WTC11 (cell line): ENCODE measurements at regions not wholly inside any gene's neighbourhood (a gene's known extent, or its start where the extent isn't known, plus 50 kb on each side); places are given as distances from the start of the nearest gene placed in this dataset.

Experiments used
- ATAC-seq: fragments of 200-7000 bp; cut with Tn5 transposase; 2 replicates; pipeline ENCODE4 v1.10.0; 2021; ENCODE audit warnings: mild to moderate bottlenecking, moderate library complexity
- CTCF ChIA-PET: fragments of 300-600 bp; sonication (Branson Sonifier 250); formaldehyde crosslinking; loops from one replicate; lab custom pipeline; 2021; ENCODE audit warnings: antibody characterized with exemption; lab: Charles Lee
- POLR2A ChIA-PET: fragments of 350-600 bp; sonication (Branson Sonifier 250); formaldehyde crosslinking; loops from one replicate; lab custom pipeline; 2021; ENCODE audit warnings: antibody characterized with exemption; lab: Charles Lee
- DNase-seq: peaks from one replicate; pipeline ENCODE4 v3.0.0; 2021; ENCODE audit warnings: low spot score
- H3K27ac Mint-ChIP-seq: 2 replicates; pipeline ENCODE4 v1.8.0; 2021; ENCODE audit warnings: mixed read lengths
- H3K27me3 Mint-ChIP-seq: 2 replicates; pipeline ENCODE4 v1.8.0; 2021; ENCODE audit warnings: low read depth, mild to moderate bottlenecking, moderate library complexity, mixed read lengths
- H3K36me3 Mint-ChIP-seq: 2 replicates; pipeline ENCODE4 v1.8.0; 2021; ENCODE audit warnings: mixed read lengths
- H3K4me1 Mint-ChIP-seq: 2 replicates; pipeline ENCODE4 v1.8.0; 2022; ENCODE audit warnings: mixed read lengths
- H3K4me3 Mint-ChIP-seq: 2 replicates; pipeline ENCODE4 v1.8.0; 2021; ENCODE audit warnings: mild to moderate bottlenecking, moderate library complexity, mixed read lengths
- H3K9me3 Mint-ChIP-seq: 2 replicates; pipeline ENCODE4 v1.8.0; 2021; ENCODE audit warnings: mixed read lengths
- AR ChIP-seq: fragments of 250-450 bp; sonication (Bioruptor Pico); IDR thresholded peaks from 2 replicates; pipeline ENCODE4 v1.9.0; 2021; ENCODE audit warnings: mild to moderate bottlenecking
- FOXP1 ChIP-seq: sonication (generic); formaldehyde crosslinking; IDR thresholded peaks from 2 replicates; pipeline ENCODE4 v1.8.0; 2022; ENCODE audit warnings: missing genetic modification reagents, mild to moderate bottlenecking, moderate library complexity, borderline replicate concordance
- GTF2I ChIP-seq: fragments of 250-450 bp; sonication (Bioruptor Pico); conservative IDR thresholded peaks from 2 replicates; pipeline ENCODE4 v1.4.0; 2021; ENCODE audit warnings: mild to moderate bottlenecking
- KAT7 ChIP-seq: sonication (generic); formaldehyde crosslinking; IDR thresholded peaks from 2 replicates; pipeline ENCODE4 v1.8.1; 2023; ENCODE audit warnings: missing genetic modification reagents, mild to moderate bottlenecking, borderline replicate concordance
- MAX ChIP-seq: sonication (generic); formaldehyde crosslinking; IDR thresholded peaks from 2 replicates; pipeline ENCODE4 v1.8.0; 2022; ENCODE audit warnings: mild to moderate bottlenecking, missing genetic modification reagents
- NFYB ChIP-seq: sonication (generic); formaldehyde crosslinking; conservative IDR thresholded peaks from 2 replicates; pipeline ENCODE4 v1.8.0; 2022; ENCODE audit warnings: low read depth, missing genetic modification reagents
- NR1H2 ChIP-seq: sonication (generic); formaldehyde crosslinking; IDR thresholded peaks from 2 replicates; pipeline ENCODE4 v1.9.0; 2021; ENCODE audit warnings: mild to moderate bottlenecking, moderate library complexity, missing genetic modification reagents
- NR2C2 ChIP-seq: sonication (generic); formaldehyde crosslinking; IDR thresholded peaks from 2 replicates; pipeline ENCODE4 v1.8.0; 2022; ENCODE audit warnings: mild to moderate bottlenecking, missing genetic modification reagents
- OVOL2 ChIP-seq: fragments of 250-450 bp; sonication (Bioruptor Pico); IDR thresholded peaks from 2 replicates; pipeline ENCODE4 v1.9.0; 2021; ENCODE audit warnings: mild to moderate bottlenecking, borderline replicate concordance
- SMAD4 ChIP-seq: sonication (generic); formaldehyde crosslinking; IDR thresholded peaks from 2 replicates; pipeline ENCODE4 v1.8.0; 2022; ENCODE audit warnings: mild to moderate bottlenecking, missing genetic modification reagents
- ZNF219 ChIP-seq: sonication (generic); formaldehyde crosslinking; IDR thresholded peaks from 2 replicates; pipeline ENCODE4 v1.8.0; 2023; ENCODE audit warnings: missing genetic modification reagents, mild to moderate bottlenecking, borderline replicate concordance
- ZNF232 ChIP-seq: sonication (generic); formaldehyde crosslinking; IDR thresholded peaks from 2 replicates; pipeline ENCODE4 v1.8.0; 2022; ENCODE audit warnings: mild to moderate bottlenecking, missing genetic modification reagents
- ZNF425 ChIP-seq: fragments of 250-450 bp; sonication (Bioruptor Pico); conservative IDR thresholded peaks from 2 replicates; pipeline ENCODE4 v1.9.0; 2021; ENCODE audit warnings: mild to moderate bottlenecking
- ZNF532 ChIP-seq: fragments of 250-450 bp; sonication (Bioruptor Pico); IDR thresholded peaks from 2 replicates; pipeline ENCODE4 v1.9.0; 2021; ENCODE audit warnings: mild to moderate bottlenecking, borderline replicate concordance
- TF ChIP-seq, protein P1 (sequence below): sonication (generic); formaldehyde crosslinking; IDR thresholded peaks from 2 replicates; pipeline ENCODE4 v1.8.0; 2023; ENCODE audit warnings: mild to moderate bottlenecking, missing genetic modification reagents
- TF ChIP-seq, protein P2 (sequence below): sonication (generic); formaldehyde crosslinking; IDR thresholded peaks from 2 replicates; pipeline ENCODE4 v1.8.0; 2023; ENCODE audit warnings: missing genetic modification reagents

DNA sequence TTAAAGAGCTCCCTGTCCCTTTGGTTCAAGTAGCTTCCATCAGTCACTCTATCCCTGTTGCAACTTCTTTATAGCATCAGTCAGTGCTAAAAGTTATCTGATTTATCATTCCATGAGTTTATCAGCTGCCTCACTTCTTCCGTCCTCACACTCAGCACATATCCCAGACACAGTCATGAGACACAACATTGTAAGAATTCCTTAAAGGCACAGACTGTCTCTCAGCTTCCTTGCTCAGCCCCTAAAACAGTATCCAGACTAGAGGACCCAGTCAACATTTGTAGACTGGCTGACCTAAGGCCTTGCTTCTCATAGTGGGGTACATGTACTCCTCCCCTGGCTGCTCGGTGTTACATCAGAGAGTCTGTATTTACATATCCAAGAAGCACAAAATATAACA lies 164.9 kb upstream of the ADGRL2 start:
- no peak for ATAC-seq
- Mint-ChIP-seq H3K36me3 (no peaks in the 10 kb centered on the region), H3K4me1 (no peaks in the 10 kb centered on the region)
- no peak for TF ChIP-seq OVOL2
- no peak for TF ChIP-seq ZNF232 (CRISPR knock-in tag)
- TF ChIP-seq GTF2I (CRISPR knock-in tag), result no peak
- TF ChIP-seq NR1H2 (CRISPR knock-in tag), result no peak
- TF ChIP-seq, protein P1, sequence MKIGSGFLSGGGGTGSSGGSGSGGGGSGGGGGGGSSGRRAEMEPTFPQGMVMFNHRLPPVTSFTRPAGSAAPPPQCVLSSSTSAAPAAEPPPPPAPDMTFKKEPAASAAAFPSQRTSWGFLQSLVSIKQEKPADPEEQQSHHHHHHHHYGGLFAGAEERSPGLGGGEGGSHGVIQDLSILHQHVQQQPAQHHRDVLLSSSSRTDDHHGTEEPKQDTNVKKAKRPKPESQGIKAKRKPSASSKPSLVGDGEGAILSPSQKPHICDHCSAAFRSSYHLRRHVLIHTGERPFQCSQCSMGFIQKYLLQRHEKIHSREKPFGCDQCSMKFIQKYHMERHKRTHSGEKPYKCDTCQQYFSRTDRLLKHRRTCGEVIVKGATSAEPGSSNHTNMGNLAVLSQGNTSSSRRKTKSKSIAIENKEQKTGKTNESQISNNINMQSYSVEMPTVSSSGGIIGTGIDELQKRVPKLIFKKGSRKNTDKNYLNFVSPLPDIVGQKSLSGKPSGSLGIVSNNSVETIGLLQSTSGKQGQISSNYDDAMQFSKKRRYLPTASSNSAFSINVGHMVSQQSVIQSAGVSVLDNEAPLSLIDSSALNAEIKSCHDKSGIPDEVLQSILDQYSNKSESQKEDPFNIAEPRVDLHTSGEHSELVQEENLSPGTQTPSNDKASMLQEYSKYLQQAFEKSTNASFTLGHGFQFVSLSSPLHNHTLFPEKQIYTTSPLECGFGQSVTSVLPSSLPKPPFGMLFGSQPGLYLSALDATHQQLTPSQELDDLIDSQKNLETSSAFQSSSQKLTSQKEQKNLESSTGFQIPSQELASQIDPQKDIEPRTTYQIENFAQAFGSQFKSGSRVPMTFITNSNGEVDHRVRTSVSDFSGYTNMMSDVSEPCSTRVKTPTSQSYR (CRISPR knock-in tag), result no peak
- no peak for TF ChIP-seq NFYB (CRISPR knock-in tag)
- no peak for TF ChIP-seq MAX (CRISPR knock-in tag)
- TF ChIP-seq ZNF532 (CRISPR knock-in tag), result no peak
- no peak for TF ChIP-seq FOXP1 (CRISPR knock-in tag)
- TF ChIP-seq KAT7 (CRISPR knock-in tag), result no peak
- TF ChIP-seq ZNF219, result no peak
- TF ChIP-seq, protein P2, sequence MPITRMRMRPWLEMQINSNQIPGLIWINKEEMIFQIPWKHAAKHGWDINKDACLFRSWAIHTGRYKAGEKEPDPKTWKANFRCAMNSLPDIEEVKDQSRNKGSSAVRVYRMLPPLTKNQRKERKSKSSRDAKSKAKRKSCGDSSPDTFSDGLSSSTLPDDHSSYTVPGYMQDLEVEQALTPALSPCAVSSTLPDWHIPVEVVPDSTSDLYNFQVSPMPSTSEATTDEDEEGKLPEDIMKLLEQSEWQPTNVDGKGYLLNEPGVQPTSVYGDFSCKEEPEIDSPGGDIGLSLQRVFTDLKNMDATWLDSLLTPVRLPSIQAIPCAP (CRISPR knock-in tag), result no peak
- TF ChIP-seq, all 79 proteins: peak for 0
- H3K27me3 Mint-ChIP-seq, result peaks cover 2% of the 10 kb centered on the region; the same call in 1 of the 2 replicates
- H3K27ac Mint-ChIP-seq, result no peak overlapping the region; the same call in 1 of the 2 replicates
- no peak overlapping the region for H3K4me3 Mint-ChIP-seq
- ChIA-PET CTCF (no interaction called here), POLR2A (no interaction called here)
- H3K9me3 Mint-ChIP-seq, result peaks cover 10% of the 10 kb centered on the region
- DNase-seq, result no peak

DNA sequence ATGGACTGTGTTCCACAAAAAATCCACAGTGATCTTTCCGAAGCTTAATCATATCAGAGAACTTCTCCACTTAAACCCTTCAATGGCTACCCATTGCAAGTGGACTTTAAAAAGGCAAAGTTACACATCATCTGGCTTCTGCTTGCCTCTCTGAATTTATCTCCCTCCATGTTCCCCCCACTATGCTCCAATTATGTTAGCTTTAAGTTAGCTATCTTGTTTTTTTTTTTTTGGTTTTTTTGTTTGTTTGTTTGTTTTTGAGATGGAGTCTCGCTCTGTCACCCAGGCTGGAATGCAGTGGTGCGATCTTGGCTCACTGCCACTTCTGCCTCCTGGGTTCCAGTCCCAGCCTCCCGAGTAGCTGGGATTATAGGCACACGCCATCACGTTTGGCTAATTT lies 166.4 kb upstream of the ADGRL2 start:
- CTCF ChIA-PET, result no interaction called here
- H3K27ac Mint-ChIP-seq, result no peak overlapping the region

More for the DNA sequence above, 166.4 kb upstream of the ADGRL2 start:
- no peak for TF ChIP-seq ZNF425 (CRISPR knock-in tag)
- TF ChIP-seq NR2C2 (CRISPR knock-in tag), result no peak
- TF ChIP-seq, protein P2 (CRISPR knock-in tag), result no peak
- TF ChIP-seq AR, result no peak
- no peak for TF ChIP-seq GTF2I (CRISPR knock-in tag)
- no peak for TF ChIP-seq SMAD4
- Mint-ChIP-seq H3K4me1 (no peaks in the 10 kb centered on the region), H3K4me3 (no peak overlapping the region), H3K36me3 (no peaks in the 10 kb centered on the region), H3K9me3 (peaks cover 4% of the 10 kb centered on the region), H3K27me3 (peaks cover 2% of the 10 kb centered on the region; the same call in 1 of the 2 replicates)
- DNase-seq, result no peak
- POLR2A ChIA-PET, result no interaction called here
- ATAC-seq, result no peak
